ENCODE measurements at regions not wholly inside any gene's neighbourhood (a gene's known extent, or its start where the extent isn't known, plus 50 kb on each side); places are given as distances from the start of the nearest gene placed in this dataset.

DNA sequence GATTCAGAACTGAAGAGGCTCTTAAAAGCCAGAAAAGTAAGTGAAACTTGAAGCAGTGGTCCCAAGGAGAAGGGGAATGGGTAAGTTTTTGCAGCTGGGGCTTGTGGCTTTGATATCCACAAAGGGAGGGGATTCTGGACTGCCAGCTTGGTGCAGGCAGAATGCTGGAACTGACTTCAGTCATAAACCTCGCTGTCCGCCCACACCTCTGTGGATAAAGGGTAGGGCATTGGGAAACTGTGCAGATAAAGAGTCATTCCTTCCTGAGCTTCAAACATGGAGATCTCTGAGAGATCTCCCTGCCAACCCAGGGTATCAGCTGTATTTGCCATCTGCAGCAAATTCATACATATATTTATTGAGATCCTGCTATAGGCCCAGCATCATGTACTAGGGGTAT, 124.3 kb upstream of the OR9Q1 start:
- TF ChIP-seq, protein P1, sequence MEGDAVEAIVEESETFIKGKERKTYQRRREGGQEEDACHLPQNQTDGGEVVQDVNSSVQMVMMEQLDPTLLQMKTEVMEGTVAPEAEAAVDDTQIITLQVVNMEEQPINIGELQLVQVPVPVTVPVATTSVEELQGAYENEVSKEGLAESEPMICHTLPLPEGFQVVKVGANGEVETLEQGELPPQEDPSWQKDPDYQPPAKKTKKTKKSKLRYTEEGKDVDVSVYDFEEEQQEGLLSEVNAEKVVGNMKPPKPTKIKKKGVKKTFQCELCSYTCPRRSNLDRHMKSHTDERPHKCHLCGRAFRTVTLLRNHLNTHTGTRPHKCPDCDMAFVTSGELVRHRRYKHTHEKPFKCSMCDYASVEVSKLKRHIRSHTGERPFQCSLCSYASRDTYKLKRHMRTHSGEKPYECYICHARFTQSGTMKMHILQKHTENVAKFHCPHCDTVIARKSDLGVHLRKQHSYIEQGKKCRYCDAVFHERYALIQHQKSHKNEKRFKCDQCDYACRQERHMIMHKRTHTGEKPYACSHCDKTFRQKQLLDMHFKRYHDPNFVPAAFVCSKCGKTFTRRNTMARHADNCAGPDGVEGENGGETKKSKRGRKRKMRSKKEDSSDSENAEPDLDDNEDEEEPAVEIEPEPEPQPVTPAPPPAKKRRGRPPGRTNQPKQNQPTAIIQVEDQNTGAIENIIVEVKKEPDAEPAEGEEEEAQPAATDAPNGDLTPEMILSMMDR (tag by site-specific recombination; IDR thresholded peaks at IDR 0.05) = no peak
- TF ChIP-seq, protein P2, sequence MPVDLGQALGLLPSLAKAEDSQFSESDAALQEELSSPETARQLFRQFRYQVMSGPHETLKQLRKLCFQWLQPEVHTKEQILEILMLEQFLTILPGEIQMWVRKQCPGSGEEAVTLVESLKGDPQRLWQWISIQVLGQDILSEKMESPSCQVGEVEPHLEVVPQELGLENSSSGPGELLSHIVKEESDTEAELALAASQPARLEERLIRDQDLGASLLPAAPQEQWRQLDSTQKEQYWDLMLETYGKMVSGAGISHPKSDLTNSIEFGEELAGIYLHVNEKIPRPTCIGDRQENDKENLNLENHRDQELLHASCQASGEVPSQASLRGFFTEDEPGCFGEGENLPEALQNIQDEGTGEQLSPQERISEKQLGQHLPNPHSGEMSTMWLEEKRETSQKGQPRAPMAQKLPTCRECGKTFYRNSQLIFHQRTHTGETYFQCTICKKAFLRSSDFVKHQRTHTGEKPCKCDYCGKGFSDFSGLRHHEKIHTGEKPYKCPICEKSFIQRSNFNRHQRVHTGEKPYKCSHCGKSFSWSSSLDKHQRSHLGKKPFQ (tag by site-specific recombination; IDR thresholded peaks at IDR 0.05) = no peak
- TF ChIP-seq, protein P3, sequence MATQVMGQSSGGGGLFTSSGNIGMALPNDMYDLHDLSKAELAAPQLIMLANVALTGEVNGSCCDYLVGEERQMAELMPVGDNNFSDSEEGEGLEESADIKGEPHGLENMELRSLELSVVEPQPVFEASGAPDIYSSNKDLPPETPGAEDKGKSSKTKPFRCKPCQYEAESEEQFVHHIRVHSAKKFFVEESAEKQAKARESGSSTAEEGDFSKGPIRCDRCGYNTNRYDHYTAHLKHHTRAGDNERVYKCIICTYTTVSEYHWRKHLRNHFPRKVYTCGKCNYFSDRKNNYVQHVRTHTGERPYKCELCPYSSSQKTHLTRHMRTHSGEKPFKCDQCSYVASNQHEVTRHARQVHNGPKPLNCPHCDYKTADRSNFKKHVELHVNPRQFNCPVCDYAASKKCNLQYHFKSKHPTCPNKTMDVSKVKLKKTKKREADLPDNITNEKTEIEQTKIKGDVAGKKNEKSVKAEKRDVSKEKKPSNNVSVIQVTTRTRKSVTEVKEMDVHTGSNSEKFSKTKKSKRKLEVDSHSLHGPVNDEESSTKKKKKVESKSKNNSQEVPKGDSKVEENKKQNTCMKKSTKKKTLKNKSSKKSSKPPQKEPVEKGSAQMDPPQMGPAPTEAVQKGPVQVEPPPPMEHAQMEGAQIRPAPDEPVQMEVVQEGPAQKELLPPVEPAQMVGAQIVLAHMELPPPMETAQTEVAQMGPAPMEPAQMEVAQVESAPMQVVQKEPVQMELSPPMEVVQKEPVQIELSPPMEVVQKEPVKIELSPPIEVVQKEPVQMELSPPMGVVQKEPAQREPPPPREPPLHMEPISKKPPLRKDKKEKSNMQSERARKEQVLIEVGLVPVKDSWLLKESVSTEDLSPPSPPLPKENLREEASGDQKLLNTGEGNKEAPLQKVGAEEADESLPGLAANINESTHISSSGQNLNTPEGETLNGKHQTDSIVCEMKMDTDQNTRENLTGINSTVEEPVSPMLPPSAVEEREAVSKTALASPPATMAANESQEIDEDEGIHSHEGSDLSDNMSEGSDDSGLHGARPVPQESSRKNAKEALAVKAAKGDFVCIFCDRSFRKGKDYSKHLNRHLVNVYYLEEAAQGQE (tag by site-specific recombination; IDR thresholded peaks at IDR 0.05) = no peak
- TF ChIP-seq SETDB1 (IDR thresholded peaks at IDR 0.05; ENCODE audit: insufficient read length, low read length) = no peak
- TF ChIP-seq ZNF596 (tag by site-specific recombination; IDR thresholded peaks at IDR 0.05) = no peak
- TF ChIP-seq ZNF354C (tag by site-specific recombination; IDR thresholded peaks at IDR 0.05; ENCODE audit: borderline replicate concordance, low read depth) = no peak
- TF ChIP-seq, protein P4, sequence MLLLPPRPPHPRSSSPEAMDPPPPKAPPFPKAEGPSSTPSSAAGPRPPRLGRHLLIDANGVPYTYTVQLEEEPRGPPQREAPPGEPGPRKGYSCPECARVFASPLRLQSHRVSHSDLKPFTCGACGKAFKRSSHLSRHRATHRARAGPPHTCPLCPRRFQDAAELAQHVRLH (tag by site-specific recombination; IDR thresholded peaks at IDR 0.05) = no peak
- TF ChIP-seq, protein P5, sequence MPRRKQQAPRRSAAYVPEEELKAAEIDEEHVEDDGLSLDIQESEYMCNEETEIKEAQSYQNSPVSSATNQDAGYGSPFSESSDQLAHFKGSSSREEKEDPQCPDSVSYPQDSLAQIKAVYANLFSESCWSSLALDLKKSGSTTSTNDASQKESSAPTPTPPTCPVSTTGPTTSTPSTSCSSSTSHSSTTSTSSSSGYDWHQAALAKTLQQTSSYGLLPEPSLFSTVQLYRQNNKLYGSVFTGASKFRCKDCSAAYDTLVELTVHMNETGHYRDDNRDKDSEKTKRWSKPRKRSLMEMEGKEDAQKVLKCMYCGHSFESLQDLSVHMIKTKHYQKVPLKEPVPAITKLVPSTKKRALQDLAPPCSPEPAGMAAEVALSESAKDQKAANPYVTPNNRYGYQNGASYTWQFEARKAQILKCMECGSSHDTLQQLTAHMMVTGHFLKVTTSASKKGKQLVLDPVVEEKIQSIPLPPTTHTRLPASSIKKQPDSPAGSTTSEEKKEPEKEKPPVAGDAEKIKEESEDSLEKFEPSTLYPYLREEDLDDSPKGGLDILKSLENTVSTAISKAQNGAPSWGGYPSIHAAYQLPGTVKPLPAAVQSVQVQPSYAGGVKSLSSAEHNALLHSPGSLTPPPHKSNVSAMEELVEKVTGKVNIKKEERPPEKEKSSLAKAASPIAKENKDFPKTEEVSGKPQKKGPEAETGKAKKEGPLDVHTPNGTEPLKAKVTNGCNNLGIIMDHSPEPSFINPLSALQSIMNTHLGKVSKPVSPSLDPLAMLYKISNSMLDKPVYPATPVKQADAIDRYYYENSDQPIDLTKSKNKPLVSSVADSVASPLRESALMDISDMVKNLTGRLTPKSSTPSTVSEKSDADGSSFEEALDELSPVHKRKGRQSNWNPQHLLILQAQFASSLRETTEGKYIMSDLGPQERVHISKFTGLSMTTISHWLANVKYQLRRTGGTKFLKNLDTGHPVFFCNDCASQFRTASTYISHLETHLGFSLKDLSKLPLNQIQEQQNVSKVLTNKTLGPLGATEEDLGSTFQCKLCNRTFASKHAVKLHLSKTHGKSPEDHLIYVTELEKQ (tag by site-specific recombination; IDR thresholded peaks at IDR 0.05; ENCODE audit: borderline replicate concordance) = no peak
